Stimulated activated CD4-positive, alpha-beta T cell treated with anti-CD3 and anti-CD28 coated beads, Interleukin-15, amount 100 ng/mL, for 48 hours (primary cell): ENCODE measurements at regions not wholly inside any gene's neighbourhood (a gene's known extent, or its start where the extent isn't known, plus 50 kb on each side); places are given as distances from the start of the nearest gene placed in this dataset.
"Not testable (repeated sequence)": the region's sequence is repeated elsewhere in the genome, so short reads cannot be mapped to it uniquely, and the experiment has no call there.

ENCODE experiments used
- DNase-seq, 2 donors: peaks; one replicate each; pipeline ENCODE4 v3.0.0-alpha.2; 2020; ENCODE audit warnings: low read depth in 2 of 2

GRCh38 chr2:134021830-134022524 is 231.9 kb upstream of the MGAT5 start:
- no peak for DNase-seq

GRCh38 chr2:134023854-134024253 is 230.0 kb upstream of the MGAT5 start:
- DNase-seq, result no peak

- DNase-seq, result no peak
Measured at GRCh38 chr2:134027980-134028379, 225.9 kb upstream of the MGAT5 start.

- DNase-seq, result no peak
Measured at GRCh38 chr2:134029418-134029817, 224.5 kb upstream of the MGAT5 start.

GRCh38 chr2:134031539-134031938 is 222.3 kb upstream of the MGAT5 start:
- no peak for DNase-seq

- DNase-seq, result no peak
Measured at GRCh38 chr2:134035605-134036370, 218.1 kb upstream of the MGAT5 start.

GRCh38 chr2:134039912-134040581 is 213.8 kb upstream of the MGAT5 start:
- no peak for DNase-seq

GRCh38 chr2:134040626-134041172 is 213.2 kb upstream of the MGAT5 start:
- not testable (repeated sequence) for DNase-seq

GRCh38 chr2:134041877-134042276 is 212.0 kb upstream of the MGAT5 start:
- no peak for DNase-seq

- DNase-seq, result not testable (repeated sequence)
Measured at GRCh38 chr2:134043028-134043427, 210.8 kb upstream of the MGAT5 start.

- no peak for DNase-seq
Measured at GRCh38 chr2:134052173-134052572, 201.7 kb upstream of the MGAT5 start.

- no peak for DNase-seq
Measured at GRCh38 chr2:134056173-134056572, 197.7 kb upstream of the MGAT5 start.

GRCh38 chr2:134061066-134061465 is 192.8 kb upstream of the MGAT5 start:
- DNase-seq, result not testable (repeated sequence)

GRCh38 chr2:134062235-134062634 is 191.6 kb upstream of the MGAT5 start:
- not testable (repeated sequence) for DNase-seq

- DNase-seq, result not testable (repeated sequence)
Measured at GRCh38 chr2:134063916-134064315, 190.0 kb upstream of the MGAT5 start.

GRCh38 chr2:134070281-134070741 is 183.6 kb upstream of the MGAT5 start:
- DNase-seq, result no peak

GRCh38 chr2:134072341-134072740 is 181.5 kb upstream of the MGAT5 start:
- DNase-seq, result no peak

GRCh38 chr2:134073023-134073422 is 180.8 kb upstream of the MGAT5 start:
- DNase-seq, result no peak

- no peak for DNase-seq
Measured at GRCh38 chr2:134074619-134075018, 179.3 kb upstream of the MGAT5 start.

GRCh38 chr2:134075204-134075603 is 178.7 kb upstream of the MGAT5 start:
- no peak for DNase-seq

GRCh38 chr2:134078354-134078753 is 175.5 kb upstream of the MGAT5 start:
- no peak for DNase-seq

- no peak for DNase-seq
Measured at GRCh38 chr2:134079373-134079772, 174.5 kb upstream of the MGAT5 start.
